DND-41 (cell line): ENCODE measurements at regions not wholly inside any gene's neighbourhood (a gene's known extent, or its start where the extent isn't known, plus 50 kb on each side); places are given as distances from the start of the nearest gene placed in this dataset.

Source experiments
- ATAC-seq: fragments of 200-7000 bp; cut with Tn5 transposase; 3 replicates; pipeline ENCODE4 v1.9.1; 2021; ENCODE audit warnings: low read depth; ENCODE audit not compliant: insufficient read depth
- DNase-seq: peaks from one replicate; pipeline ENCODE4 v3.0.0-alpha.2; 2020
- H2AFZ ChIP-seq: 2 replicates; pipeline ENCODE4 v1.6.0; 2012; ENCODE audit warnings: low read depth, low read length
- H3K27ac ChIP-seq: 2 replicates; pipeline ENCODE4 v1.5.1; 2012; ENCODE audit warnings: low read length, inconsistent platforms
- H3K27me3 ChIP-seq: fragments of 200-600 bp; sonication (generic); 2 replicates; pipeline ENCODE4 v1.6.0; 2012; ENCODE audit warnings: low read length, mild to moderate bottlenecking, inconsistent platforms; ENCODE audit not compliant: insufficient read depth, poor library complexity
- H3K36me3 ChIP-seq: 2 replicates; pipeline ENCODE4 v1.5.1; 2012; ENCODE audit warnings: low read length, inconsistent platforms; ENCODE audit not compliant: insufficient read depth
- H3K4me1 ChIP-seq: 2 replicates; pipeline ENCODE4 v1.5.1; 2012; ENCODE audit warnings: mild to moderate bottlenecking, low read length; ENCODE audit not compliant: insufficient read depth
- H3K4me2 ChIP-seq: 2 replicates; pipeline ENCODE4 v1.6.0; 2012; ENCODE audit warnings: mild to moderate bottlenecking, moderate library complexity, low read length, inconsistent platforms; ENCODE audit not compliant: insufficient read depth
- H3K4me3 ChIP-seq, 2 experiments: fragments of 200-600 bp in 1 of 2; shearing (Covaris generic) in 1 of 2; 2 replicates each; pipeline ENCODE4 v1.5.1; 2012 to 2016; ENCODE audit warnings: inconsistent platforms in 2 of 2, low read length in 2 of 2, mild to moderate bottlenecking in 2 of 2, low read depth in 1 of 2, moderate library complexity in 1 of 2
- H3K79me2 ChIP-seq: 2 replicates; pipeline ENCODE4 v1.6.0; 2012; ENCODE audit warnings: low read length, inconsistent platforms; ENCODE audit not compliant: insufficient read depth
- H3K9ac ChIP-seq: 2 replicates; pipeline ENCODE4 v1.6.0; 2012; ENCODE audit warnings: low read depth, mild to moderate bottlenecking, inconsistent platforms, low read length, moderate library complexity
- H3K9me3 ChIP-seq: 2 replicates; pipeline ENCODE4 v1.5.1; 2012; ENCODE audit warnings: low read length, moderate library complexity, mild to moderate bottlenecking, inconsistent platforms; ENCODE audit not compliant: insufficient read depth, severe bottlenecking
- H4K20me1 ChIP-seq: 2 replicates; pipeline ENCODE4 v1.6.0; 2012; ENCODE audit warnings: low read length; ENCODE audit not compliant: insufficient read depth
- CTCF ChIP-seq: IDR thresholded peaks from 2 replicates; pipeline ENCODE4 v1.5.1; 2012; ENCODE audit warnings: borderline replicate concordance, low read length, moderate library complexity, mild to moderate bottlenecking; ENCODE audit not compliant: poor library complexity, severe bottlenecking; ENCODE audit errors: extremely low read depth
- EZH2 ChIP-seq: IDR thresholded peaks from 3 replicates; pipeline ENCODE4 v1.6.1; 2012; ENCODE audit warnings: borderline replicate concordance, low read depth, mild to moderate bottlenecking, moderate library complexity, low read length, inconsistent platforms; ENCODE audit not compliant: severe bottlenecking

- DNase-seq (no peak), ATAC-seq (no peak)
- TF ChIP-seq EZH2 (no peak), CTCF (no peak)
These were observed 212.2 kb upstream of the GPRIN3 start for GRCh38 chr4:89519771-89520320.

DNA sequence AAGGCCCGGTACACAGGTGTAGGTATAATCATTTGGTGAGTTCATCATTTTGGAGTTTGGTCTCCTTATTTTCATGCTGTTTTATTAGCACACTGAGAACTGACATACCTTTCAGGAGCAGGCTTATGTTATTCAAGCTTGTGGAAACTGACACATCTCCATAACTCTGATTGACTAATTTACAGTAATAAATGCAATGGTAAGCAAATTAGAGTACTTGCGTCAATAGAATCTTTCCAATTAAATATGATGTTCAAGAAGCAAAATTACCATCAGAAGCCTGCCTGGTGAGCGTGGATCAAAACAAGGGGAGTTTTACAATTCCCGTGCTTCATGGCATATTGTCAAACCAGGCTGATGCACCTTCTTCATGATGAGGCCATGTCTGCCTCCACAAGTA is 210.7 kb upstream of the GPRIN3 start:
- no peaks in the 10 kb centered on the region for H4K20me1 ChIP-seq
- ATAC-seq (no peak), DNase-seq (no peak)
- H3K9ac ChIP-seq = no peak overlapping the region
- H3K27ac ChIP-seq = no peak overlapping the region
- no peaks in the 10 kb centered on the region for H3K9me3 ChIP-seq
- no peaks in the 10 kb centered on the region for H3K4me1 ChIP-seq
- no peaks in the 10 kb centered on the region for H3K79me2 ChIP-seq
- TF ChIP-seq CTCF (no peak), EZH2 (no peak)
- H3K36me3 ChIP-seq = no peaks in the 10 kb centered on the region
- H3K4me2 ChIP-seq = no peak overlapping the region
- H3K27me3 ChIP-seq = peaks cover 30% of the 10 kb centered on the region
- H3K4me3 ChIP-seq = no peak overlapping the region
- H2AFZ ChIP-seq = no peak overlapping the region

More at GRCh38 chr4:89519771-89520320, 212.2 kb upstream of the GPRIN3 start:
- no peak overlapping the region for H3K4me2 ChIP-seq
- H3K4me1 ChIP-seq = no peaks in the 10 kb centered on the region
- H3K9me3 ChIP-seq = no peaks in the 10 kb centered on the region
- H3K27ac ChIP-seq = no peak overlapping the region
- no peak overlapping the region for H2AFZ ChIP-seq
- H3K79me2 ChIP-seq = no peaks in the 10 kb centered on the region
- H3K9ac ChIP-seq = no peak overlapping the region
- peaks cover 33% of the 10 kb centered on the region for H3K27me3 ChIP-seq
- H4K20me1 ChIP-seq = no peaks in the 10 kb centered on the region
- H3K36me3 ChIP-seq = no peaks in the 10 kb centered on the region
- H3K4me3 ChIP-seq = no peak overlapping the region

DNA sequence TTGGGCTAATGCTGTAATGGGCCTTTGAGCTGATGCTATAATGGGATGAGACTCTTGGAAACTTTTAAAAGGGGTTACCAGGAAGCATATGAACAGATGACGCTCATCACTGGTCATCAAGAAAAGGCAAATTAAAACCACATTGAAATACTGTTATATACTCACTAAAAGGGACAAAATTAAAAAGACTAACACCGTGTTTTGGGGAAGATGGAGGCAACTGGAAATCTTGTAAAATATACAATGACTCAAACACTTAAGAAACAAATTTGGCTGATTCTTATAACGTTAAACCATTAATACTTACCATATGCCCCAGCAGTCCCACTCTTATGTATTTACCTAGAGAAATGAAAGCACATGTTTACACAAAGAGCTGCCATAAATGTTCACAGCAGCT is 207.2 kb upstream of the GPRIN3 start:
- no peaks in the 10 kb centered on the region for H4K20me1 ChIP-seq
- H3K4me2 ChIP-seq = no peak overlapping the region
- peaks cover 12% of the 10 kb centered on the region for H3K27me3 ChIP-seq
- no peak overlapping the region for H2AFZ ChIP-seq
- DNase-seq (no peak), ATAC-seq (no peak)
- no peak overlapping the region for H3K27ac ChIP-seq
- peaks cover 5% of the 10 kb centered on the region; the same call in 1 of the 2 replicates for H3K4me1 ChIP-seq
- TF ChIP-seq CTCF (no peak), EZH2 (no peak)
- H3K79me2 ChIP-seq = no peaks in the 10 kb centered on the region
- H3K9ac ChIP-seq = no peak overlapping the region
- H3K4me3 ChIP-seq = no peak overlapping the region
- no peaks in the 10 kb centered on the region for H3K36me3 ChIP-seq
- H3K9me3 ChIP-seq = no peaks in the 10 kb centered on the region

DNA sequence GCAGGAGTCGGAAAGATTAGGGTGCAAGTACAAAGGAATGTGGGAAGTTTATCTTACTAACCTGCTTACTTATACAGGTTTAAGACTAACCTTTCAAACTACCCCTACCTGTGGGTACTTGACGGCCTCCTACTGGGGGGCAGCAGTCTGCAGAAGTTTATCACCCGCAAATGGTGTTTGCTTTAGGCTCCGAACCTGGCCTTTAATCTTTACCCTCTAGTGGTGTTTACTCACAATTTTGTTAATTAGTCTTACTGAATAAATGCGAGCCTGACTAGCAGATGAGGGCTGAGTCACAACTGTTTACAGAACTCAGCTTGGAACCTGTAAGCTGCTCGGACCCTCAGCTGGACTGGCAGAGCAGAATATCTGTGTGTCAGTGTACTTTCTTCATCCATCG is 204.2 kb upstream of the GPRIN3 start:
- Histone ChIP-seq H3K79me2 (no peaks in the 10 kb centered on the region), H3K27me3 (peaks cover 6% of the 10 kb centered on the region), H3K4me2 (no peak overlapping the region), H3K4me1 (peaks cover 10% of the 10 kb centered on the region; the same call in 1 of the 2 replicates), H3K9ac (no peak overlapping the region), H3K36me3 (no peaks in the 10 kb centered on the region), H2AFZ (no peak overlapping the region), H3K27ac (no peak overlapping the region), H3K4me3 (no peak overlapping the region), H3K9me3 (peaks cover 4% of the 10 kb centered on the region), H4K20me1 (no peaks in the 10 kb centered on the region)
- TF ChIP-seq EZH2 = no peak
- no peak for TF ChIP-seq CTCF
- ATAC-seq (no peak), DNase-seq (no peak)
